Suprapubic skin (tissue), 4 donors: ENCODE measurements at regions not wholly inside any gene's neighbourhood (a gene's known extent, or its start where the extent isn't known, plus 50 kb on each side); places are given as distances from the start of the nearest gene placed in this dataset.

Experiments
- CTCF ChIP-seq, 2 donors: fragments of 200-600 bp in 1 of 2; fragments of 450-650 bp in 1 of 2; sonication (generic) in 1 of 2; IDR thresholded peaks; one replicate each; pipeline ENCODE4 v1.5.1; 2016 to 2019; ENCODE audit warnings: antibody characterized with exemption in 2 of 2, mild to moderate bottlenecking in 1 of 2, moderate library complexity in 1 of 2
- EP300 ChIP-seq: sonication (generic); formaldehyde crosslinking; IDR thresholded peaks from one replicate; pipeline ENCODE4 v1.6.1; 2017; ENCODE audit warnings: antibody characterized with exemption
- POLR2A ChIP-seq, 2 donors: fragments of 450-650 bp; IDR thresholded peaks; one replicate each; pipeline ENCODE4 v1.6.1; 2017; ENCODE audit warnings: antibody characterized with exemption in 2 of 2, mild to moderate bottlenecking in 2 of 2, moderate library complexity in 2 of 2
- POLR2AphosphoS5 ChIP-seq, 3 donors: sonication (generic); formaldehyde crosslinking; IDR thresholded peaks; one replicate each; pipeline ENCODE4 v1.6.1; 2017; ENCODE audit warnings: antibody characterized with exemption in 3 of 3

- TF ChIP-seq CTCF (IDR thresholded peaks at IDR 0.05) (no peak), POLR2AphosphoS5 (IDR thresholded peaks at IDR 0.05) (no peak), POLR2A (IDR thresholded peaks at IDR 0.05) (no peak), EP300 (no peak)
Measured at GRCh38 chr6:120558294-120558693, 776.0 kb downstream of the TBC1D32 start.
